Body of pancreas (tissue), 4 donors: ENCODE measurements at regions not wholly inside any gene's neighbourhood (a gene's known extent, or its start where the extent isn't known, plus 50 kb on each side); places are given as distances from the start of the nearest gene placed in this dataset.

Experiments
- POLR2A ChIP-seq, 3 donors: fragments of 450-650 bp; IDR thresholded peaks; one replicate each; pipeline ENCODE4 v1.6.1; 2016; ENCODE audit warnings: antibody characterized with exemption in 3 of 3, mild to moderate bottlenecking in 2 of 3
- TF ChIP-seq, protein P1 (sequence below), 7 experiments: fragments of 450-650 bp in 4 of 7; fragments of 200-600 bp in 3 of 7; sonication (generic) in 3 of 7; IDR thresholded peaks; one replicate each; pipeline ENCODE4 v1.5.1; 2016 to 2019; ENCODE audit warnings: antibody characterized with exemption in 7 of 7

- TF ChIP-seq, protein P1, sequence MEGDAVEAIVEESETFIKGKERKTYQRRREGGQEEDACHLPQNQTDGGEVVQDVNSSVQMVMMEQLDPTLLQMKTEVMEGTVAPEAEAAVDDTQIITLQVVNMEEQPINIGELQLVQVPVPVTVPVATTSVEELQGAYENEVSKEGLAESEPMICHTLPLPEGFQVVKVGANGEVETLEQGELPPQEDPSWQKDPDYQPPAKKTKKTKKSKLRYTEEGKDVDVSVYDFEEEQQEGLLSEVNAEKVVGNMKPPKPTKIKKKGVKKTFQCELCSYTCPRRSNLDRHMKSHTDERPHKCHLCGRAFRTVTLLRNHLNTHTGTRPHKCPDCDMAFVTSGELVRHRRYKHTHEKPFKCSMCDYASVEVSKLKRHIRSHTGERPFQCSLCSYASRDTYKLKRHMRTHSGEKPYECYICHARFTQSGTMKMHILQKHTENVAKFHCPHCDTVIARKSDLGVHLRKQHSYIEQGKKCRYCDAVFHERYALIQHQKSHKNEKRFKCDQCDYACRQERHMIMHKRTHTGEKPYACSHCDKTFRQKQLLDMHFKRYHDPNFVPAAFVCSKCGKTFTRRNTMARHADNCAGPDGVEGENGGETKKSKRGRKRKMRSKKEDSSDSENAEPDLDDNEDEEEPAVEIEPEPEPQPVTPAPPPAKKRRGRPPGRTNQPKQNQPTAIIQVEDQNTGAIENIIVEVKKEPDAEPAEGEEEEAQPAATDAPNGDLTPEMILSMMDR (IDR thresholded peaks at IDR 0.05), result no peak
- TF ChIP-seq POLR2A (IDR thresholded peaks at IDR 0.05), result no peak
Measured at GRCh38 chr6:132023490-132023889, 72.3 kb upstream of the CCN2 start.
